GM21528 (cell line): ENCODE measurements at regions not wholly inside any gene's neighbourhood (a gene's known extent, or its start where the extent isn't known, plus 50 kb on each side); places are given as distances from the start of the nearest gene placed in this dataset.
"Not testable (repeated sequence)": the region's sequence is repeated elsewhere in the genome, so short reads cannot be mapped to it uniquely, and the experiment has no call there.

Experiments
- ATAC-seq: cut with Tn5 transposase; IDR thresholded peaks from one replicate; pipeline ENCODE4 v1.9.1; 2021; ENCODE audit warnings: mild to moderate bottlenecking, moderate library complexity; ENCODE audit not compliant: unreplicated experiment, low FRiP score

- no peak for ATAC-seq
These were observed 186.8 kb upstream of the SLC27A6 start for GRCh38 chr5:128778474-128778873.

- ATAC-seq: no peak
These were observed 182.8 kb upstream of the SLC27A6 start for GRCh38 chr5:128782446-128782845.

DNA sequence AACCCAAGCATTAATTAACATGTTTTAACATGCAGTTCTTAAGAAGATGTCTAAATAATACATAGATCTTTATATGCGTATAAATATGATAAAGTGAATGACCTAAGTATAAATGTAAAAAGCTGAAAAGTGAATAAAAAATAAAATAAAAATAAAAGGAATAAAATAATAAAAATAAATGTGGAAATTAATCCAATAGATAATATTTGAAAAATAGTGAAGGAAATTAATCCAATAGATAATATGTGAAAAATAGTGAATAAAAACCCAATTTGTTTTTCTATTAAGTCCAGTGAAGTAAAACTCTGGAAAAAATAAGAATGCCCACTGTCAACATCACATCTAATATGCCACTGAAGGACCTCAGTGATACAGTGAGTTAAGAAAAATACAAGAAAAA lies 180.6 kb upstream of the SLC27A6 start:
- ATAC-seq: no peak

- ATAC-seq: no peak
These were observed 174.0 kb upstream of the SLC27A6 start for GRCh38 chr5:128791312-128791711.

- no peak for ATAC-seq
These were observed 168.8 kb upstream of the SLC27A6 start for GRCh38 chr5:128796506-128796905.

GRCh38 chr5:128798871-128799270 lies 166.4 kb upstream of the SLC27A6 start:
- no peak for ATAC-seq

GRCh38 chr5:128799945-128800344 lies 165.3 kb upstream of the SLC27A6 start:
- ATAC-seq: no peak

DNA sequence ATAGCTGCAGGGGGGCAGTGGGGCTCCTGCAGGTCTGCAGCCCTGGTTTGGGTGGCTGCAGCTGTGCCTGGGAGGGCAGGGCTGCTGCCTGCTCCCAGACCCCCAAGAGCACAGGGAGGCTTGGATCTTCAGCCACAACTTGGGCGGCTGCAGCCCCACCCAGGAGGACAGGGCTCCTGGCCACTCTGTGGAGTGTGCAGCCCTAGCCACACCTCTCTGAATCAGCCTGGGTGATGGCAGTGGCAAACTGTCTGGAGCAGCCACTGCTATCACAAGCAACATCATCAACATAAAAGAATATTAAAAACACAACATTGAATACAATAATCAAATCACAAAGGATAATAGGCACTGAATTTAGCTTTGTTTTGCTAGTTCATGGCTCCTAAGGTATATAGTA lies 164.9 kb upstream of the SLC27A6 start:
- no peak for ATAC-seq

DNA sequence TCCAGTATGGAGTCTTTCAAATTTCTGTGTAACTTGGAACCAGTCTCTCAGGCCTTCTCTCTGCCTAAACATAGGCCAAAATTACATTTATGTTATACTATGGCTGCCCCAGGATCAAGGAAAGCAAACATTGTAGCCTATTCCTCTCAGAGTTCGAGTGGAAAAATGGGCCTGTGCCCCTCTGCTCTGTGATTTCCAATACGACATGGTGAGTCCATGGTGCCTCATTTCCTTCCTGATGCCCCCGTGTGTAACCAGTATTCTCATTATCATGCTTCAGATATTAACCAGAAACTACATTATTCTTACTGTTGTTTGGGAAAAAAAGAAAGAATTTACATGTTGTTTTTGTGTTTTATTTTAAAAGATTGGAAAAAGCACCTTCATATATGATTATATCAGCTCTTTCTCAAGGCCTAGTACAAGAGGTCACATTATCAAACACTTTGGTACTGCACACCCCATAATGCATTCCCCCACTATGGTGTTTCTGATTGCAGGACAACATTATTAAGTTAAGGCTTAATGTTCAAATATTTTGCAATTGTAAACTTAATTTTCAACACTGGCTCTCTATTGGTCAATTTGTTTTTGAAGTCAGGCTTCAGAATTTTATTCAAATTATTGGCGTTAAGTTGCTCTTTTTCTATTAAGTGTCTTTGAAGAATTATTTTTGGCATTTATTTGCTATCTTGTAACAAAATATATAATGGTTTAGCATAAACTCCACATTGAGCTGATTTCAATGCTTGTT lies 151.8 kb upstream of the SLC27A6 start:
- no peak for ATAC-seq

DNA sequence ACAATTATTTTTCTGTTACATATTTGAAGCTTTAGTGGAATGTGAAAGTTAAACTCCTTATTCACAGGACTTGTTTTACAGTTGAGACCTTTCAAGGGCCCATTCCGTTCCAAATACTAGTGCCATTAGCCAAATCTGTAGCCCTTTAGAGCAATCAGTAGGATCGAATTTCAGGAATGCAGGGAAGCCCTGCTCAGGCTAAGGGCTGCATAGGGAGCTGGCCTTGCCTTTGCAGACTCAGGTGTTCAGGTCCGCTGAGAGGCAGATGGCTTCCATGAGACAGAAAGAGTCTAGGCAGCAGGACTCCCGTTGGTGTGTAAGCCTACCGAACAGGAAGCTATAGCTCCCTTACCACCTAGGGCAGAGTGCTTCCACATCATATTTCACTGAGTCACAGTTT lies 150.1 kb upstream of the SLC27A6 start:
- ATAC-seq: no peak

GRCh38 chr5:128825826-128826225 lies 139.5 kb upstream of the SLC27A6 start:
- ATAC-seq: no peak

GRCh38 chr5:128826275-128826674 lies 139.0 kb upstream of the SLC27A6 start:
- ATAC-seq: no peak

DNA sequence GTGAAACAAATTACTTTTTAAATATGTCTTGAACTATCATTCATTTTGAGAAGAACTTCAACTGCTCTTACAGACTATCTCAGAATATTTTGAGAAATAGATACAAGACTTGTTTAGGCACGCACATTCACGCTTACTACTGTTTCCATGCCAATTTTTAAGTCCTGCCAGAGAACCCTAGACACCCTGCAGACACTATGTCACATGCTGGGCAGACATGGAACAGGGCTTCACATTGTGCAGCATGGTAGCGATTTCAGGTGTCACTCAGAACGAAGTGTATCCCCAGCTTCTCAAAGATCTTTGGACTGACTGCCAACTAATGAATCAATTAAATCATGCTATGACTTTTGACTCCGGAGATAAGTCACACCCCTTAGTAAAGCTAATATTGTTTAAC lies 128.7 kb upstream of the SLC27A6 start:
- no peak for ATAC-seq

GRCh38 chr5:128838623-128839022 lies 126.7 kb upstream of the SLC27A6 start:
- ATAC-seq: no peak

- ATAC-seq: no peak
These were observed 123.0 kb upstream of the SLC27A6 start for GRCh38 chr5:128842241-128842640.

- ATAC-seq: no peak
These were observed 120.8 kb upstream of the SLC27A6 start for GRCh38 chr5:128844354-128844923.

GRCh38 chr5:128850049-128850448 lies 115.2 kb upstream of the SLC27A6 start:
- ATAC-seq: no peak

DNA sequence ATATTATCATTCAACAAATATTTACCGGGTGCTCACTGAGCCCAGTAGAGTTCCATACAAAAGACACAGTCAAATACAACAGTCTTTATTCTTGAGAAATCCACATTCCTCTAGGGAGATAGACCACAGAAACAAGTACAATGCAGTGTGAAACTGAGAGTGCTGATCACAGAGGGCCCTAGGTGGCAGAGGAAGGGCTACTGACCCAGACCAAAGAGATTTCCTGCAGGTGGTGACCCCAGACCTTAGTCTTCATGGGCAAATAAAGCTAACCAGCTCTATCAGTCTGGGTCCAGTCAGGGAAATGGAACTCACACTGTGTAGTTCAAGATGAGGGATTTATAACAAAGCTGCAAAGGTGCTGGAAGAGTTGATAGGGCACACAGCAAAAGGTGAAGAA lies 110.4 kb upstream of the SLC27A6 start:
- no peak for ATAC-seq

- ATAC-seq: no peak
These were observed 108.1 kb upstream of the SLC27A6 start for GRCh38 chr5:128857076-128857677.

DNA sequence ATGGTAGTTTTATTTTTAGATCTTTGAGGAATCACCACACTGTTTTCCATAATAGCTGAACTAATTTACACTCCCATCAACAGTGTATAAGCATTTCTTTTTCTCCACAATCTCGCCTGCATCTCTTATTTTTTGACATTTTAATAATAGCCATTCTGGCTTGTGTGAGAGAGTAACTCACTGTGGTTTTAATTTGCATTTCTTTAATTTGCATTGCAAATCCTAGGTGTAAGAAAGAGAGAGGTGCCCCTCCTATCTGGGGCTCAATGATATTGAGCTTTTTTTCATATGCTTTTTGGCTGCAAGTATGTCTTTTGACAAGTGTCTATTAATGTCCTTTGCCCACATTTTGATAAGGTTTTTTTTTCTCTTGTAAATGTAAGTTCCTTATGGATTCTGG lies 106.3 kb upstream of the SLC27A6 start:
- no peak for ATAC-seq

- not testable (repeated sequence) for ATAC-seq
These were observed 104.1 kb upstream of the SLC27A6 start for GRCh38 chr5:128861155-128861554.

- no peak for ATAC-seq
These were observed 95.3 kb upstream of the SLC27A6 start for GRCh38 chr5:128869970-128870369.
